ENCODE measurements at regions not wholly inside any gene's neighbourhood (a gene's known extent, or its start where the extent isn't known, plus 50 kb on each side); places are given as distances from the start of the nearest gene placed in this dataset.
"Not testable (repeated sequence)": the region's sequence is repeated elsewhere in the genome, so short reads cannot be mapped to it uniquely, and the experiment has no call there.

DNA sequence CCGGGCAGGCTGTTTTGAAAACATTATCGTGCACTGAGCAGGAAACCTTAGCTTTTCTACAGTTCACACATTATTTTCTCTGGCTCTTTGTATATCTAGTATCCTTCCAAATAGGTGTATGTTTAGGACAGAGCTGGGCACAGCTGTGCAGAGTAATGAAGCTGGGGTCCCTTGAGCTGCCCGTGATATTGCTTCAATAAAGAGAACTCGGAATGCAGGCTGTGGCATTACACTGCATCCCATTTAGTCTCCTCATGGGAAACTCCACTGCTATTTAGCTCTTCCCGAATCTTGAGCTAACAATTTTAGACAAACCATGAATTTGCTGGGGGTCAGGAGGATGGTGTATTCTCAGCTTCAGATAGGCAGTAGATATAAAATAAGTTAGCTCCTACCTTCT lies 348.3 kb downstream of the ACTR3B start:
- no peak for DNase-seq
- H3K4me3 ChIP-seq, result no peak overlapping the region
- H3K36me3 ChIP-seq, result no peaks in the 10 kb centered on the region
- H3K4me1 ChIP-seq, result no peaks in the 10 kb centered on the region
- intact Hi-C loops (cut with micrococcal nuclease), result no loop called here
- no peaks in the 10 kb centered on the region for H3K9me3 ChIP-seq (replicated peaks)
- no peak for TF ChIP-seq CTCF (IDR thresholded peaks at IDR 0.05; ENCODE audit: borderline replicate concordance)
- H3K27me3 ChIP-seq (ENCODE audit: low read depth), result peaks cover 20% of the 10 kb centered on the region
- H3K27ac ChIP-seq (replicated peaks), result no peak overlapping the region

- intact Hi-C loops (cut with micrococcal nuclease), result no loop called here
- H3K4me3 ChIP-seq, result no peak overlapping the region
- no peaks in the 10 kb centered on the region for H3K9me3 ChIP-seq (replicated peaks)
- no peak for TF ChIP-seq CTCF (IDR thresholded peaks at IDR 0.05; ENCODE audit: borderline replicate concordance)
- no peaks in the 10 kb centered on the region for H3K4me1 ChIP-seq
- no peaks in the 10 kb centered on the region for H3K36me3 ChIP-seq
- no peak overlapping the region for H3K27ac ChIP-seq (replicated peaks)
- H3K27me3 ChIP-seq (ENCODE audit: low read depth), result peaks cover 20% of the 10 kb centered on the region
- no peak for DNase-seq
Observed at GRCh38 chr7:153109566-153109965, 350.0 kb downstream of the ACTR3B start.

GRCh38 chr7:153110606-153111005 lies 351.1 kb downstream of the ACTR3B start:
- intact Hi-C loops (cut with micrococcal nuclease), result no loop called here
- Histone ChIP-seq H3K4me3 (no peak overlapping the region), H3K27ac (replicated peaks) (no peak overlapping the region), H3K4me1 (no peaks in the 10 kb centered on the region), H3K27me3 (ENCODE audit: low read depth) (peaks cover 20% of the 10 kb centered on the region), H3K36me3 (no peaks in the 10 kb centered on the region), H3K9me3 (replicated peaks) (peaks cover 9% of the 10 kb centered on the region)
- TF ChIP-seq CTCF (IDR thresholded peaks at IDR 0.05; ENCODE audit: borderline replicate concordance), result no peak
- no peak for DNase-seq

GRCh38 chr7:153122255-153122654 lies 362.7 kb downstream of the ACTR3B start:
- H3K4me3 ChIP-seq; DNase-seq; H3K36me3 ChIP-seq; H3K27me3 ChIP-seq (ENCODE audit: low read depth); H3K27ac ChIP-seq (replicated peaks); H3K4me1 ChIP-seq; intact Hi-C loops (cut with micrococcal nuclease): not testable (repeated sequence)
- H3K9me3 ChIP-seq (replicated peaks), result peaks cover 11% of the 10 kb centered on the region

GRCh38 chr7:153130052-153130451 lies 370.5 kb downstream of the ACTR3B start:
- no peak for TF ChIP-seq CTCF (IDR thresholded peaks at IDR 0.05; ENCODE audit: borderline replicate concordance)
- intact Hi-C loops (cut with micrococcal nuclease), result no loop called here

GRCh38 chr7:153151766-153152165 lies 392.2 kb downstream of the ACTR3B start:
- TF ChIP-seq CTCF (IDR thresholded peaks at IDR 0.05; ENCODE audit: borderline replicate concordance), result no peak
- Histone ChIP-seq H3K4me3 (no peak overlapping the region), H3K36me3 (no peaks in the 10 kb centered on the region), H3K4me1 (no peaks in the 10 kb centered on the region), H3K27ac (replicated peaks) (no peak overlapping the region), H3K9me3 (replicated peaks) (peaks cover 23% of the 10 kb centered on the region), H3K27me3 (ENCODE audit: low read depth) (no peaks in the 10 kb centered on the region)
- intact Hi-C loops (cut with micrococcal nuclease), result no loop called here
- DNase-seq, result no peak

More at GRCh38 chr7:153130052-153130451, 370.5 kb downstream of the ACTR3B start:
- Histone ChIP-seq H3K9me3 (replicated peaks) (peaks cover 20% of the 10 kb centered on the region), H3K4me1 (no peaks in the 10 kb centered on the region), H3K36me3 (no peaks in the 10 kb centered on the region), H3K27ac (replicated peaks) (no peak overlapping the region), H3K4me3 (no peak overlapping the region), H3K27me3 (ENCODE audit: low read depth) (peaks cover 6% of the 10 kb centered on the region)
- DNase-seq, result no peak
